ENCODE measurements at regions not wholly inside any gene's neighbourhood (a gene's known extent, or its start where the extent isn't known, plus 50 kb on each side); places are given as distances from the start of the nearest gene placed in this dataset.
"Not testable (repeated sequence)": the region's sequence is repeated elsewhere in the genome, so short reads cannot be mapped to it uniquely, and the experiment has no call there.

DNA sequence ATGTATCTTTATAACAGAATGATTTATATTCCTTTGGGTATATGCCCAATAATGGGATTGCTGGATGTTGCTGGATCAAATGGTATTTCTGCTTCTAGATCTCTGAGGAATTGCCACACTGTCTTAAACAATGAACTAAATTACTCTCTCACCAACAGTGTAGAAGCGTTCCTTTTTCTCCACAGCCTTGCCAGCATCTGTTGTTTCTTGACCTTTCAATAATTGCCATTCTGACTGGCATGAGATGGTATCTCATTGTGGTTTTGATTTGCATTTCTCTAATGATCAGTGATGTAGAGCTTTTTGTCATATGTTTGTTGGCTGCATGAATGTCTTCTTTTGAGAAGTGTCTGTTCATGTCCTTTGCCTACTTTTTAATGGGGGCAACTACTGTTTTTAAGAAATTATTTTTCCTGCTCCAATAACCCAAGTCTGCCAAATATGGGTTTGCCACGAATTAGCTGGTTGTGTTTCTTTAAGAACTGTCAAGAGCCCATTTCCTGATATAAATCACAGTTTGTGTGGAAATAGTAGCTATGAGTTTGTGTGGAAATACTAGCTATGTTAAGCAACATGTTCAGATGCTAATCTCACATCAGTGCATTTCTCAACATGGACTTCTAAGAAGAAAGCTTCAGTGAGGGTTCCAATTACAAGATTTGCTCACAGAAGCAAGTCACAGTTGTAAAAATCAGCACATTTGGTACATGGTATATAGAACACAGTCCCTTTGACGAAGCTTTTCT is 259.4 kb downstream of the ANAPC1 start:
- ATAC-seq: peak; percentile 80

GRCh38 chr2:111625157-111625537 is 258.8 kb downstream of the ANAPC1 start:
- ATAC-seq; DNase-seq (ENCODE audit: low spot score); intact Hi-C loops (cut with DNase I): not testable (repeated sequence)

More for the DNA sequence above, 259.4 kb downstream of the ANAPC1 start:
- DNase-seq (ENCODE audit: low spot score): no peak
- intact Hi-C loops (cut with DNase I): no loop called here

- DNase-seq (ENCODE audit: low spot score) (no peak), ATAC-seq (no peak)
- intact Hi-C loops (cut with DNase I): no loop called here
Measured at GRCh38 chr2:111626037-111626864, 257.7 kb downstream of the ANAPC1 start.

- DNase-seq (ENCODE audit: low spot score) (no peak), ATAC-seq (no peak)
- intact Hi-C loops (cut with DNase I): no loop called here
Measured at GRCh38 chr2:111626865-111627163, 257.2 kb downstream of the ANAPC1 start.

DNA sequence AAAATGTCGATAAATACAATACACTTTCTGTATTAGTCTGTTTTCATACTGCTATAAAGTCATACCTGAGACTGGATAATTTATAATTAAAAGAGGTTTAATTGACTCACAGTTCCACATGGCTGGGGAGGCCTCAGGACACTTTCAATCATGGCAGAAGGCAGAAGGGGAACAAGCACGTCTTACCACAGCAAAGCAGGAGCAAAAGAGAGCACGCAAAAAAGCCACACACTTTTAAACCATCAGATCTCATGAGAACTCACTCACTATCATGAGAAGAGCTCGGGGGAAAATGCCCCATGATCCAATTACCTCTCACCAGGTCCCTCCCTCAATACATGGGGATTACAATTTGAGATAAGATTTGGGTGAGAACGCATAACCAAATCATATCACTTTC is 256.7 kb downstream of the ANAPC1 start:
- intact Hi-C loops (cut with DNase I): no loop called here
- ATAC-seq: no peak

DNA sequence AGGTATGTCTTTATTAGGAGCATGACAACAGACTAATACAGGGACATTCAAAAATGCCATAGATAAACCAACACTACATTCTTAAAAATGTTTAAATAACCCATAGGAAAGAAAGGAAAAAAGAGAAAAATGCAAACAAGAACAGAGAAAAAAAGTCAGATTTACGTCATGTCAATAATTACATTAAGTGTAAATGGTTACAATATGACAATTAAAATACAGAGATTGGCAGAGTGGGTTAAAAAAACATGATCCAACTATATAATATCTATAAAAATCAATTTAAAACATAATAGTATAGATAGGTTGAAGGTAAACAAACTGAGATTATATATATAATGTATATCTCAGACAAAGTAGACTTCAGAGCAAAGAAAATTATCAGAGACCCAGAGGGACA is 255.8 kb downstream of the ANAPC1 start:
- ATAC-seq: no peak
- DNase-seq (ENCODE audit: low spot score): no peak
- intact Hi-C loops (cut with DNase I): no loop called here

More for the DNA sequence above, 256.7 kb downstream of the ANAPC1 start:
- DNase-seq (ENCODE audit: low spot score): no peak

DNA sequence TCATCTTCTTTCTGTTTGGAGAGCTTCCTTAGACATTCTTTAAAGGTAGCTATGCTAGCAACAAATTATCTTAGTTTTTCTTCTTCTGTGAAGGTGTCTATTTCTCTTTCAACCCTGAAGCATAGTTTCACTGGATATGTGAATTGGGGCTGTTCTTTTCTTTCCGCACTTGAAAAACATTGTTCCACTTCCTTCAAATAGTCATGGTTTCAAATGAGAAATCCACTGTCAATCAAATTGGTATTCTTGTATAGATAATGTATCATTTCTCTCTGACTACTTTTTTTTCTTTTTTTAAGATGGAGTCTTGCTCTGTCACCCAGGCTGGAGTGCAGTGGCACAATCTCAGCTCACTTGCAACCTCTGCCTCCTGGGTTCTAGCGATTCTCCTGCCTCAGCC is 254.0 kb downstream of the ANAPC1 start:
- intact Hi-C loops (cut with DNase I): no loop called here
- ATAC-seq (no peak), DNase-seq (ENCODE audit: low spot score) (no peak)

DNA sequence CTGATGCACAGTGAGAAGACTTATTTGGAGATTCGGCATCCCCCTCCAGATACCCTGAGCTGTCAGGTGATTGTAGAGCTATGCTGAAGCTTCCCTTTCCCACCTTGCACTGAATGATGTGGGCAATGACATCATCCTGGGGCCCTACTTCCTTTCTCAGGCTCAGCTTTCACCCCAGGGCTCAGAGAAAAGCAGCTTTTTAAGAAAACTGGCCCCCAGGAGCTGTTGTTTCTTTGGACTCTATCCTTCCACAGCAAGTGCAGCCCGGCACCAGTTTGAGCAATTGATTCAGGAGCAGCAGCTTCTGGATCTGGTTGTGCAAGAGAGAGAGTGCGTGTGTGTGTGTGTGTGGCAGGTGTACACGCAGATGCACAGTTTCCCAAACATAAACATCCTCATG is 251.3 kb downstream of the ANAPC1 start:
- ATAC-seq: no peak
- intact Hi-C loops (cut with DNase I): no loop called here

GRCh38 chr2:111633189-111633588 is 250.8 kb downstream of the ANAPC1 start:
- ATAC-seq (no peak), DNase-seq (ENCODE audit: low spot score) (no peak)
- intact Hi-C loops (cut with DNase I): no loop called here

More for the DNA sequence above, 251.3 kb downstream of the ANAPC1 start:
- no peak for DNase-seq (ENCODE audit: low spot score)

DNA sequence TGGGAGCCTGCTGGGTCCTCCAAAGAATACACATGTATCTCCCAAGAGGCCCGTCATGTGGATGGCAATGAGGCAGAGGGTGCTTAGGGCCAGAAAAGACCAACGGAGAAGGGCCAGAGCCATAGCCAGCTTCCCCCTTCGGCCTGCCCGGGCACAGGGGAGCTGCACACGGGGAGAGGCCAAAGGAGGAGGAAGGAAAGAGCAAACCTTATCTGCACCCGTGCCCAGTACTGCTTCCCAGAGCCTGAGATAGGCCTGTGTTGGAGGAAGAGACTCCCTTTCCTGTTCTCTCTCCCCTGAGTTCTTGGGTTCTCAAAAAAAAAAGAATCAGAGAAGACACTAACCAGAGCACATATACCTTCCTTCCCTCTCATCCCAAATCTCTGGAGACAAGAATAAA is 250.3 kb downstream of the ANAPC1 start:
- no peak for ATAC-seq
- intact Hi-C loops (cut with DNase I): no loop called here
- DNase-seq (ENCODE audit: low spot score): no peak

GRCh38 chr2:111634050-111634794 is 249.8 kb downstream of the ANAPC1 start:
- no peak for ATAC-seq
- intact Hi-C loops (cut with DNase I): no loop called here
- no peak for DNase-seq (ENCODE audit: low spot score)

- ATAC-seq: no peak
- intact Hi-C loops (cut with DNase I): no loop called here
- DNase-seq (ENCODE audit: low spot score): no peak
Measured at GRCh38 chr2:111634995-111635538, 248.9 kb downstream of the ANAPC1 start.

- ATAC-seq (no peak), DNase-seq (ENCODE audit: low spot score) (no peak)
- intact Hi-C loops (cut with DNase I): no loop called here
Measured at GRCh38 chr2:111636905-111637304, 247.1 kb downstream of the ANAPC1 start.

DNA sequence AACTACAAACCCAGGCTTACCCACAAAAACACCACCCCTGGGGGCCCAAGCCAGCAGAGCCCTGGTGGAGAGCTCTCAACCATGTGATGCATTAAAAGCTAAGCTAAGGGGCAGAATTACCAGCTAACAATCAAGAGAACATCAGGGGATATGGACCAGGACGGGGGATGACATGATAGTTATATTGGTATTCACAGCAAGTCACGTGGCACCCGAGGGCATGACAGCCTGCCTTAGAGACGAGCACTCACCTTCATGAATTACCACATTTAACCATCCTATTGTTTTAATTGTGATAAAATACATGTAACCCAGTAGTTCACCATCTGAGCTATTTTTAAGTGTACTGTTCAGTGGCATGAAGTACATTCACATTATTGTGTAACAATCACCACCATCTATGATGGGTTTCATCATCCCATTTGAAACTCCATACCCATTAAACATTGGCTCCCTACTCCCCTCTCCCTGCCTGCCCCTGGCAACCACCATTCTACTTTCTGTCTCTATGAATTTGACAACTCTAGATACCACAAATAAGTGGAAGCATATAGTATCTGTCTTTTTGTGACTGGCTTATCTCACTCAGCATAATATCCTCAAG is 245.6 kb downstream of the ANAPC1 start:
- intact Hi-C loops (cut with DNase I): no loop called here
- no peak for ATAC-seq
- no peak for DNase-seq (ENCODE audit: low spot score)

DNA sequence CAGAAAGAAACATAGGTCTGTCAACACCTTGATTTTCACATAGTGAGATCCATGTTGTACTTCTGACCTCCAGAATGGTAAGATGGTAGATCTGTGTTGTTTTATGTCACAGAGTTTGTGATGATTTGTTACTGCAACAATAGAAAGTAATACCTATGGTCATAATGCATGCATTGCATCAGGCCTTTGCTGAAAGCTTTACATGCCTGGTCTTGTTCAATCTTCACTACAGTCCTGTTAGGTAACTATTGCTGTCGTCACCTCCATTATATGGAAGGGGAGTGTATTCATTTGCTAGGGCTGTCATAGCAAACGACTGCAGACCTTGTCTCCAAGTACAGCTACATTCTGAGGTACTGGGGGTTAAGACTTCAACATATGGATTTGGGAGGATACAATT is 243.5 kb downstream of the ANAPC1 start:
- DNase-seq (ENCODE audit: low spot score): no peak
- intact Hi-C loops (cut with DNase I): no loop called here
- no peak for ATAC-seq

GRCh38 chr2:111642586-111643327 is 241.2 kb downstream of the ANAPC1 start:
- no peak for ATAC-seq
- intact Hi-C loops (cut with DNase I): no loop called here
- no peak for DNase-seq (ENCODE audit: low spot score)

- ATAC-seq (no peak), DNase-seq (ENCODE audit: low spot score) (no peak)
- intact Hi-C loops (cut with DNase I): no loop called here
Measured at GRCh38 chr2:111643759-111644158, 240.2 kb downstream of the ANAPC1 start.

GRCh38 chr2:111647359-111647758 is 236.6 kb downstream of the ANAPC1 start:
- intact Hi-C loops (cut with DNase I): no loop called here
- DNase-seq (ENCODE audit: low spot score) (no peak), ATAC-seq (no peak)

- intact Hi-C loops (cut with DNase I): no loop called here
- DNase-seq (ENCODE audit: low spot score): no peak
- no peak for ATAC-seq
Measured at GRCh38 chr2:111652038-111652437, 232.0 kb downstream of the ANAPC1 start.
